B cell (primary cell): ENCODE measurements at regions not wholly inside any gene's neighbourhood (a gene's known extent, or its start where the extent isn't known, plus 50 kb on each side); places are given as distances from the start of the nearest gene placed in this dataset.

ENCODE experiments used
- ATAC-seq: fragments of 200-7000 bp; cut with Tn5 transposase; one replicate; pipeline ENCODE4 v1.10.0; 2021; ENCODE audit warnings: low read depth, mild to moderate bottlenecking, moderate number of reproducible peaks, moderate library complexity
- CTCF ChIA-PET: fragments of 350-600 bp; sonication (Branson Sonifier 250); formaldehyde crosslinking; loops from one replicate; lab custom pipeline; 2021; ENCODE audit warnings: antibody characterized with exemption, inconsistent platforms; lab: Charles Lee
- POLR2A ChIA-PET: fragments of 350-600 bp; sonication (Branson Sonifier 250); formaldehyde crosslinking; loops from one replicate; lab custom pipeline; 2021; ENCODE audit warnings: antibody characterized with exemption; lab: Charles Lee
- DNase-seq: peaks from one replicate; pipeline ENCODE4 v3.0.0; 2013
- H2AFZ ChIP-seq: 2 replicates; pipeline ENCODE4 v1.6.1; 2012; ENCODE audit warnings: mild to moderate bottlenecking, low read depth, low read length; ENCODE audit not compliant: insufficient read depth, poor library complexity, severe bottlenecking
- H3K27ac ChIP-seq, 2 donors: 1 replicate in 1 of 2; 2 replicates in 1 of 2; pipeline ENCODE4 v1.5.1; 2012 to 2013; ENCODE audit warnings: low read length in 2 of 2, mild to moderate bottlenecking in 2 of 2, moderate library complexity in 1 of 2
- H3K27me3 ChIP-seq, 4 experiments: fragments of 200-600 bp in 1 of 4; sonication (generic) in 1 of 4; replicated peaks in 1 of 4; 1 replicate in 2 of 4; 2 replicates in 2 of 4; pipeline versions ENCODE4 v1.6.1 to v1.7.0; 2013 to 2016; ENCODE audit warnings: low read length in 3 of 4, mild to moderate bottlenecking in 2 of 4, mixed read lengths in 1 of 4, moderate library complexity in 1 of 4; ENCODE audit not compliant: insufficient read depth in 4 of 4, control insufficient read depth in 3 of 4; ENCODE audit errors: control extremely low read depth in 1 of 4
- H3K36me3 ChIP-seq, 2 experiments: replicated peaks in 1 of 2; 1 replicate in 1 of 2; 2 replicates in 1 of 2; pipeline versions ENCODE4 v1.6.1 to v1.7.1; 2013; ENCODE audit warnings: low read length in 1 of 2; ENCODE audit not compliant: insufficient read depth in 2 of 2, control insufficient read depth in 1 of 2; ENCODE audit errors: control extremely low read depth in 1 of 2, extremely low read depth in 1 of 2
- H3K4me1 ChIP-seq, 2 donors: fragments of 200-600 bp in 1 of 2; sonication (generic) in 1 of 2; 1 replicate in 1 of 2; 2 replicates in 1 of 2; pipeline versions ENCODE4 v1.5.1 to v1.6.1; 2013 to 2017; ENCODE audit warnings: low read length in 2 of 2; ENCODE audit not compliant: control insufficient read depth in 2 of 2, insufficient read depth in 2 of 2
- H3K4me2 ChIP-seq: replicated peaks from 2 replicates; pipeline ENCODE3; 2012; ENCODE audit warnings: mild to moderate bottlenecking, low read depth, low read length; ENCODE audit not compliant: poor library complexity, severe bottlenecking
- H3K4me3 ChIP-seq, 5 experiments: fragments of 200-600 bp in 1 of 5; sonication (generic) in 1 of 5; 1 replicate in 3 of 5; 2 replicates in 2 of 5; pipeline versions ENCODE4 v1.5.1 to v1.7.0; 2011 to 2016; ENCODE audit warnings: low read length in 4 of 5, mild to moderate bottlenecking in 4 of 5, low read depth in 2 of 5, control low read depth in 1 of 5, moderate library complexity in 1 of 5; ENCODE audit not compliant: insufficient read depth in 1 of 5; ENCODE audit errors: control extremely low read depth in 1 of 5, extremely low read depth in 1 of 5
- H3K79me2 ChIP-seq: fragments of 200-600 bp; sonication (generic); one replicate; pipeline ENCODE4 v1.6.0; 2016; ENCODE audit warnings: low read length; ENCODE audit not compliant: control insufficient read depth, insufficient read depth
- H3K9ac ChIP-seq: fragments of 200-600 bp; sonication (generic); 2 replicates; pipeline ENCODE4 v1.6.1; 2017; ENCODE audit warnings: mild to moderate bottlenecking, low read length, moderate library complexity
- H3K9me3 ChIP-seq, 3 donors: one replicate each; pipeline versions ENCODE4 v1.6.1 to v1.7.1; 2013; ENCODE audit warnings: low read length in 2 of 3; ENCODE audit not compliant: control insufficient read depth in 2 of 3, insufficient read depth in 1 of 3; ENCODE audit errors: control extremely low read depth in 1 of 3
- H4K20me1 ChIP-seq: 2 replicates; pipeline ENCODE4 v1.6.0; 2012; ENCODE audit warnings: mild to moderate bottlenecking, low read length; ENCODE audit not compliant: insufficient read depth, control insufficient read depth, poor library complexity, severe bottlenecking
- H3K27ac Mint-ChIP-seq: one replicate; pipeline ENCODE4 v1.8.0; 2021; ENCODE audit warnings: mixed read lengths
- H3K27me3 Mint-ChIP-seq: one replicate; pipeline ENCODE4 v1.8.0; 2021; ENCODE audit warnings: mixed read lengths
- H3K4me1 Mint-ChIP-seq: one replicate; pipeline ENCODE4 v1.8.0; 2021; ENCODE audit warnings: mixed read lengths
- H3K4me3 Mint-ChIP-seq: one replicate; pipeline ENCODE4 v1.8.0; 2021; ENCODE audit warnings: mixed read lengths
- H3K9me3 Mint-ChIP-seq: one replicate; pipeline ENCODE4 v1.8.0; 2022; ENCODE audit warnings: mixed read lengths; ENCODE audit not compliant: insufficient read depth
- EZH2 ChIP-seq: IDR thresholded peaks from 2 replicates; pipeline ENCODE4 v1.6.1; 2012; ENCODE audit warnings: borderline replicate concordance, low read depth, mild to moderate bottlenecking, moderate library complexity, low read length; ENCODE audit not compliant: insufficient read depth, poor library complexity, severe bottlenecking
- WGBS: methylation state at CpG from one replicate; pipeline ENCODE4 v1.1.5; 2013; ENCODE audit warnings: missing lambda C conversion rate; ENCODE audit not compliant: insufficient coverage; 5-methylcytosine and 5-hydroxymethylcytosine counted together
- intact Hi-C: fragments of 100-400 bp; cut with micrococcal nuclease; formaldehyde crosslinking; loops from one replicate; pipeline ENCODE4 v1.10.0; 2022
- TF ChIP-seq, protein P1 (sequence below): fragments of 200-600 bp; IDR thresholded peaks from one replicate; pipeline ENCODE4 v1.8.0; 2022; ENCODE audit warnings: antibody characterized with exemption, mild to moderate bottlenecking

DNA sequence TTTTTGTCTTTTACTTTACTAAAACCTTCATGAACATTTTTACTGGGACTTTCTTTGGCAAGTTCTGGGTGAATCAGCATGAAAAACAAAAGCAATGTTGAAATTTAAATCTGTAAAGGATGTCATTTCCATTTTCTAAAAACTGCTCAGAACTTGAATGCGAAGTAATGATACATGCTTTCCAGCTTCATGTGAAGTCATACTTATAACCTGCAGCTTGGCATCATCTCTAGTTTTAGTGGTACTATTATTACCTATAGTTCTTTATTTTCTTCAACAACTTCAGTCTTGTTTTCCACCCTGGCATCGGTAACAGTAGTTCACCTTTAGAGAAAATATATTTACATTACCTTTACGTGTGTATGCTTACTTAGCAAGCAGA, 421.4 kb upstream of the DIPK2B start:
- H3K4me3 Mint-ChIP-seq, result no peak overlapping the region
- no peaks in the 10 kb centered on the region for H3K27me3 Mint-ChIP-seq
- no peaks in the 10 kb centered on the region for H3K4me1 Mint-ChIP-seq
- Histone ChIP-seq H3K27ac (no peak overlapping the region), H3K79me2 (no peaks in the 10 kb centered on the region), H3K27me3 (no peaks in the 10 kb centered on the region), H3K36me3 (no peaks in the 10 kb centered on the region), H3K9me3 (no peaks in the 10 kb centered on the region), H3K4me1 (no peaks in the 10 kb centered on the region), H3K9ac (no peak overlapping the region), H4K20me1 (no peaks in the 10 kb centered on the region), H3K4me2 (no peak overlapping the region), H3K4me3 (no peak overlapping the region), H2AFZ (no peak overlapping the region)
- WGBS, result no CpG with 5 or more reads among the region's 3 CpGs
- H3K27ac Mint-ChIP-seq, result no peak overlapping the region
- DNase-seq, result no peak
- ChIA-PET POLR2A (no interaction called here), CTCF (no interaction called here)
- TF ChIP-seq, protein P1, sequence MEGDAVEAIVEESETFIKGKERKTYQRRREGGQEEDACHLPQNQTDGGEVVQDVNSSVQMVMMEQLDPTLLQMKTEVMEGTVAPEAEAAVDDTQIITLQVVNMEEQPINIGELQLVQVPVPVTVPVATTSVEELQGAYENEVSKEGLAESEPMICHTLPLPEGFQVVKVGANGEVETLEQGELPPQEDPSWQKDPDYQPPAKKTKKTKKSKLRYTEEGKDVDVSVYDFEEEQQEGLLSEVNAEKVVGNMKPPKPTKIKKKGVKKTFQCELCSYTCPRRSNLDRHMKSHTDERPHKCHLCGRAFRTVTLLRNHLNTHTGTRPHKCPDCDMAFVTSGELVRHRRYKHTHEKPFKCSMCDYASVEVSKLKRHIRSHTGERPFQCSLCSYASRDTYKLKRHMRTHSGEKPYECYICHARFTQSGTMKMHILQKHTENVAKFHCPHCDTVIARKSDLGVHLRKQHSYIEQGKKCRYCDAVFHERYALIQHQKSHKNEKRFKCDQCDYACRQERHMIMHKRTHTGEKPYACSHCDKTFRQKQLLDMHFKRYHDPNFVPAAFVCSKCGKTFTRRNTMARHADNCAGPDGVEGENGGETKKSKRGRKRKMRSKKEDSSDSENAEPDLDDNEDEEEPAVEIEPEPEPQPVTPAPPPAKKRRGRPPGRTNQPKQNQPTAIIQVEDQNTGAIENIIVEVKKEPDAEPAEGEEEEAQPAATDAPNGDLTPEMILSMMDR, result no peak
- TF ChIP-seq EZH2, result no peak
- no peak for ATAC-seq
- peaks cover 3% of the 10 kb centered on the region for H3K9me3 Mint-ChIP-seq
- intact Hi-C loops, result no loop called here

DNA sequence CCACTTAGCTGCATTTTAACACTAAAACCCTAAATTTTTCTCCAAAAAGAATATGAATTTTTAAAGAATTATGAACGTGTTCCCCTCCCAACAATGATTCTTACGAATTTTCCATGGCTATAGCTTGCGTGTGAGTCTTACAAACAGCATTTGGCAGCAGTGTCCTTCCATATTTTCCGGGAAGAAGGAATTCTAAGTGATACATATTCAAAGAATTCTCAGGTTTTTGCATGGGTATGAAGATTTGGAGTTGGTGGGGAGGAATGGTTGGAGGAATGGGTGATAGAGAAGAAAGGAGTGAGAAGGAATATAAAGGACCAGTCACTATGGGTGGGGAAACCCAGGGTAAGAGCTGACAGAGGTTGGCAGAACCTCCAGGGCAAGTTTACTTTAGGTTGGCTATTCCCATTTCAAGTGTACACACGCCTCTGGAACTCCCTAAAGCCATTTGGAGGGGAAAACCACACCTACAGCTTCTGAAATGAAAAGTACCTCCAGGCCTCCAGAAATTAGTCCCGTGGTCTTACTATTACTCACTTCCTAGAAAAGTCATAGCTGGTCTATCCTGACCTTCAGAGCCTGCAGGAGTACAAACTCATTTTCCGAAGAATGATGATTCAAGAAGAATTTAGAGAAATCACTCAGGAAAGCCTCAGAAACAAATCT, 420.8 kb upstream of the DIPK2B start:
- H3K27me3 ChIP-seq, result no peaks in the 10 kb centered on the region
- no peak overlapping the region for H3K27ac ChIP-seq
- H3K79me2 ChIP-seq, result no peaks in the 10 kb centered on the region
- intact Hi-C loops, result no loop called here
- no peaks in the 10 kb centered on the region for H3K4me1 ChIP-seq
- Mint-ChIP-seq H3K4me3 (no peak overlapping the region), H3K27me3 (no peaks in the 10 kb centered on the region), H3K4me1 (no peaks in the 10 kb centered on the region), H3K9me3 (peaks cover 3% of the 10 kb centered on the region), H3K27ac (no peak overlapping the region)
- POLR2A ChIA-PET, result no interaction called here
- no peak overlapping the region for H2AFZ ChIP-seq
- no peak overlapping the region for H3K4me3 ChIP-seq
- H3K4me2 ChIP-seq, result no peak overlapping the region
- H3K9ac ChIP-seq, result no peak overlapping the region
- TF ChIP-seq, protein P1, result no peak
- no peak for DNase-seq
- WGBS, result no CpG with 5 or more reads among the region's 7 CpGs
- no peaks in the 10 kb centered on the region for H3K36me3 ChIP-seq
- no peaks in the 10 kb centered on the region for H4K20me1 ChIP-seq
- no peaks in the 10 kb centered on the region for H3K9me3 ChIP-seq
- ATAC-seq, result no peak
- CTCF ChIA-PET, result no interaction called here
